WERI-Rb-1 (cell line): ENCODE measurements at regions not wholly inside any gene's neighbourhood (a gene's known extent, or its start where the extent isn't known, plus 50 kb on each side); places are given as distances from the start of the nearest gene placed in this dataset.

Experiments used
- DNase-seq: peaks from one replicate; pipeline ENCODE4 v3.0.0-alpha.2; 2020
- H3K27ac ChIP-seq: fragments of 250-450 bp; sonication (Bioruptor Pico); 2 replicates; pipeline ENCODE4 v1.5.1; 2020; ENCODE audit warnings: mild to moderate bottlenecking, moderate library complexity
- H3K27me3 ChIP-seq: fragments of 250-450 bp; sonication (Bioruptor Pico); 2 replicates; pipeline ENCODE4 v1.5.1; 2021; ENCODE audit warnings: mild to moderate bottlenecking, low read depth, moderate library complexity; ENCODE audit not compliant: insufficient read depth, severe bottlenecking
- H3K36me3 ChIP-seq: fragments of 250-450 bp; sonication (Bioruptor Pico); 2 replicates; pipeline ENCODE4 v1.5.1; 2020; ENCODE audit warnings: mild to moderate bottlenecking, moderate library complexity
- H3K4me3 ChIP-seq: 2 replicates; pipeline ENCODE4 v1.5.1; 2011; ENCODE audit warnings: low read depth, mild to moderate bottlenecking, control low read depth, low read length
- H3K9me3 ChIP-seq: fragments of 250-450 bp; sonication (Bioruptor Pico); 2 replicates; pipeline ENCODE4 v1.5.1; 2021; ENCODE audit warnings: mild to moderate bottlenecking, moderate library complexity; ENCODE audit not compliant: severe bottlenecking
- CTCF ChIP-seq: IDR thresholded peaks from 2 replicates; pipeline ENCODE4 v1.5.1; 2011; ENCODE audit warnings: low read depth, mild to moderate bottlenecking, control low read depth, inconsistent platforms, low read length

GRCh38 chr2:12615509-12615908 is 101.2 kb upstream of the TRIB2 start:
- no peak for DNase-seq
- no peak for TF ChIP-seq CTCF
- H3K27me3 ChIP-seq: no peaks in the 10 kb centered on the region
- no peak overlapping the region for H3K4me3 ChIP-seq
- no peaks in the 10 kb centered on the region for H3K36me3 ChIP-seq
- no peaks in the 10 kb centered on the region for H3K9me3 ChIP-seq
- H3K27ac ChIP-seq: no peak overlapping the region

- no peak overlapping the region for H3K27ac ChIP-seq
Observed at GRCh38 chr2:12616456-12617156, 100.1 kb upstream of the TRIB2 start.

GRCh38 chr2:12617366-12617765 is 99.4 kb upstream of the TRIB2 start:
- TF ChIP-seq CTCF: no peak
- Histone ChIP-seq H3K27me3 (no peaks in the 10 kb centered on the region), H3K4me3 (no peak overlapping the region), H3K36me3 (no peaks in the 10 kb centered on the region), H3K27ac (no peak overlapping the region), H3K9me3 (no peaks in the 10 kb centered on the region)
- no peak for DNase-seq

More at GRCh38 chr2:12616456-12617156, 100.1 kb upstream of the TRIB2 start:
- H3K9me3 ChIP-seq: no peaks in the 10 kb centered on the region
- H3K36me3 ChIP-seq: no peaks in the 10 kb centered on the region
- no peaks in the 10 kb centered on the region for H3K27me3 ChIP-seq
- no peak for TF ChIP-seq CTCF
- DNase-seq: no peak
- no peak overlapping the region for H3K4me3 ChIP-seq

GRCh38 chr2:12617853-12618252 is 98.9 kb upstream of the TRIB2 start:
- Histone ChIP-seq H3K4me3 (no peak overlapping the region), H3K27me3 (no peaks in the 10 kb centered on the region), H3K36me3 (no peaks in the 10 kb centered on the region), H3K9me3 (no peaks in the 10 kb centered on the region), H3K27ac (no peak overlapping the region)
- no peak for TF ChIP-seq CTCF
- DNase-seq: no peak

GRCh38 chr2:12618576-12618975 is 98.2 kb upstream of the TRIB2 start:
- H3K27ac ChIP-seq: no peak overlapping the region
- no peaks in the 10 kb centered on the region for H3K27me3 ChIP-seq
- no peaks in the 10 kb centered on the region for H3K9me3 ChIP-seq
- DNase-seq: no peak
- TF ChIP-seq CTCF: no peak
- H3K36me3 ChIP-seq: no peaks in the 10 kb centered on the region
- no peak overlapping the region for H3K4me3 ChIP-seq

GRCh38 chr2:12619975-12620374 is 96.8 kb upstream of the TRIB2 start:
- no peak overlapping the region for H3K27ac ChIP-seq
- no peaks in the 10 kb centered on the region for H3K9me3 ChIP-seq
- TF ChIP-seq CTCF: no peak
- no peak overlapping the region for H3K4me3 ChIP-seq
- H3K36me3 ChIP-seq: no peaks in the 10 kb centered on the region
- no peaks in the 10 kb centered on the region for H3K27me3 ChIP-seq
- no peak for DNase-seq
